K562 (cell line): ENCODE measurements at regions not wholly inside any gene's neighbourhood (a gene's known extent, or its start where the extent isn't known, plus 50 kb on each side); places are given as distances from the start of the nearest gene placed in this dataset.
A peak's percentile ranks its signal among the peaks of the same experiment; 100 is the strongest.

Experiments
- ATAC-seq: fragments of 200-7000 bp; cut with Tn5 transposase; 3 replicates; pipeline ENCODE4 v1.9.1; 2020; ENCODE audit warnings: moderate library complexity
- BruUV-seq: library from RNA; stranded (reverse); fragments of 400-500 nt; replicated peaks from 2 replicates; lab custom pipeline; 2021; lab: Mats Ljungman, UMichigan
- CTCF ChIA-PET: fragments of 300-600 bp; formaldehyde crosslinking; extraction: SDS; loops from one replicate; lab custom pipeline; 2021; ENCODE audit warnings: low intra/inter-chr PET ratio; lab: Yijun Ruan, JAX
- POLR2A ChIA-PET: fragments of 300-600, 350-650 bp; sonication (Branson Sonifier 250); formaldehyde crosslinking; extraction: SDS; loops from one replicate; lab custom pipeline; 2021; ENCODE audit warnings: antibody characterized with exemption, inconsistent platforms; lab: Yijun Ruan, JAX
- DNase-seq, 4 experiments: peaks; one replicate each; pipeline versions ENCODE4 v3.0.0 to v3.0.0-alpha.2; 2011 to 2018; ENCODE audit warnings: low spot score in 3 of 4, mixed read lengths in 3 of 4; ENCODE audit errors: extremely low read depth in 1 of 4
- FAIRE-seq: peaks from 2 replicates; lab custom pipeline; 2011; peaks lifted over from hg19 to GRCh38; lab: Jason Lieb, UNC
- H2AFZ ChIP-seq: 2 replicates; pipeline ENCODE4 v1.6.0; 2011; ENCODE audit warnings: low read depth, low read length, control low read depth, inconsistent platforms
- H3K27ac ChIP-seq: fragments of 200-600 bp; 3 replicates; pipeline ENCODE4 v1.8.0; 2011; ENCODE audit warnings: low read depth, mild to moderate bottlenecking, control low read depth, inconsistent platforms, low read length, moderate library complexity, mixed read lengths; ENCODE audit errors: extremely low read depth
- H3K27me3 ChIP-seq, 2 experiments: fragments of 300-600 bp in 1 of 2; 2 replicates in 1 of 2; 3 replicates in 1 of 2; pipeline versions ENCODE4 v1.6.0 to v1.8.0; 2011; ENCODE audit warnings: inconsistent platforms in 2 of 2, low read length in 2 of 2, mild to moderate bottlenecking in 1 of 2, mixed read lengths in 1 of 2, moderate library complexity in 1 of 2; ENCODE audit not compliant: control insufficient read depth in 2 of 2, insufficient read depth in 2 of 2
- H3K36me3 ChIP-seq: fragments of 300-600 bp; 3 replicates; pipeline ENCODE4 v1.8.0; 2011; ENCODE audit warnings: mild to moderate bottlenecking, low read length, inconsistent platforms; ENCODE audit not compliant: control insufficient read depth, insufficient read depth
- H3K4me1 ChIP-seq, 2 experiments: fragments of 200-600 bp in 1 of 2; replicated peaks in 1 of 2; 2 replicates in 1 of 2; 3 replicates in 1 of 2; pipeline versions ENCODE4 v1.5.1 to v1.8.0; 2011; ENCODE audit warnings: inconsistent platforms in 2 of 2, low read length in 2 of 2, mild to moderate bottlenecking in 1 of 2, mixed read lengths in 1 of 2, moderate library complexity in 1 of 2; ENCODE audit not compliant: control insufficient read depth in 2 of 2, insufficient read depth in 2 of 2
- H3K4me2 ChIP-seq: 2 replicates; pipeline ENCODE4 v1.6.1; 2011; ENCODE audit warnings: low read length, control low read depth, inconsistent platforms, mixed read lengths; ENCODE audit not compliant: insufficient read depth
- H3K4me3 ChIP-seq: fragments of 200-600 bp; sonication (generic), shearing (Covaris generic); 2 replicates; pipeline ENCODE4 v1.5.1; 2016; ENCODE audit warnings: control low read depth, inconsistent platforms
- H3K79me2 ChIP-seq: fragments of 200-600 bp; 3 replicates; pipeline ENCODE4 v1.8.0; 2011; ENCODE audit warnings: low read length, inconsistent platforms; ENCODE audit not compliant: control insufficient read depth, insufficient read depth
- H3K9ac ChIP-seq, 2 experiments: 2 replicates each; pipeline versions ENCODE4 v1.6.0 to v1.6.1; 2011; ENCODE audit warnings: low read depth in 2 of 2, low read length in 2 of 2, control low read depth in 1 of 2, inconsistent platforms in 1 of 2, mild to moderate bottlenecking in 1 of 2, mixed read lengths in 1 of 2; ENCODE audit not compliant: insufficient read depth in 1 of 2
- H3K9me1 ChIP-seq: one replicate; pipeline ENCODE4 v1.6.0; 2011; ENCODE audit warnings: inconsistent platforms, mild to moderate bottlenecking, low read length, moderate library complexity; ENCODE audit not compliant: control insufficient read depth, insufficient read depth
- H3K9me3 ChIP-seq: replicated peaks from 2 replicates; pipeline ENCODE4 v1.5.1; 2011; ENCODE audit warnings: low read depth, low read length, inconsistent platforms; ENCODE audit not compliant: control insufficient read depth, insufficient read depth
- H4K20me1 ChIP-seq: replicated peaks from 2 replicates; pipeline ENCODE4 v1.6.1; 2011; ENCODE audit warnings: low read length, inconsistent platforms, mixed read lengths; ENCODE audit not compliant: control insufficient read depth, insufficient read depth
- C11orf30 ChIP-seq: fragments of 450-650 bp; IDR thresholded peaks from 2 replicates; pipeline ENCODE4 v1.6.1; 2016; ENCODE audit warnings: low read depth, mild to moderate bottlenecking
- CBX2 ChIP-seq: fragments of 200-600 bp; sonication (generic); IDR thresholded peaks from one replicate; pipeline ENCODE4 v1.6.1; 2012; ENCODE audit warnings: mild to moderate bottlenecking, low read length, inconsistent platforms; ENCODE audit not compliant: insufficient read depth, poor library complexity, severe bottlenecking
- DDX20 ChIP-seq: fragments of 450-650 bp; IDR thresholded peaks from 2 replicates; pipeline ENCODE4 v1.6.1; 2016; ENCODE audit warnings: missing genetic modification characterization, low read depth, mild to moderate bottlenecking, missing compliant biosample characterization, moderate library complexity
- FOXJ2 ChIP-seq: fragments of 200-800 bp; sonication (Bioruptor generic); IDR thresholded peaks from 2 replicates; pipeline ENCODE4 v1.6.1; 2016; ENCODE audit warnings: missing genetic modification characterization, missing compliant biosample characterization
- FOXJ3 ChIP-seq: sonication (generic); formaldehyde crosslinking; IDR thresholded peaks from 2 replicates; pipeline ENCODE4 v1.4.0; 2020; ENCODE audit warnings: mild to moderate bottlenecking, missing genetic modification reagents
- FUS ChIP-seq: fragments of 200-400 bp; formaldehyde crosslinking; optimal IDR thresholded peaks from 2 replicates; pipeline ENCODE3; 2017; ENCODE audit warnings: low read depth, low read length
- GABPA ChIP-seq: fragments of 200-800 bp; sonication (Bioruptor generic); conservative IDR thresholded peaks from 2 replicates; pipeline ENCODE4 v1.6.1; 2016; ENCODE audit warnings: low read depth, missing genetic modification characterization, missing compliant biosample characterization
- IRF1 ChIP-seq: sonication (generic); formaldehyde crosslinking; IDR thresholded peaks from 2 replicates; pipeline ENCODE4 v1.8.0; 2022; ENCODE audit warnings: missing genetic modification reagents, mild to moderate bottlenecking, borderline replicate concordance
- PCBP1 ChIP-seq: fragments of 200-400 bp; formaldehyde crosslinking; IDR thresholded peaks from 2 replicates; pipeline ENCODE4 v1.6.1; 2018; ENCODE audit warnings: mild to moderate bottlenecking, low read depth, low read length; ENCODE audit not compliant: poor library complexity, severe bottlenecking
- POLR2B ChIP-seq: fragments of 450-650 bp; IDR thresholded peaks from 2 replicates; pipeline ENCODE4 v1.6.1; 2018; ENCODE audit warnings: low read depth; ENCODE audit not compliant: partially characterized antibody
- RBM14 ChIP-seq: fragments of 200-400 bp; formaldehyde crosslinking; IDR thresholded peaks from 2 replicates; pipeline ENCODE4 v1.6.1; 2018; ENCODE audit warnings: low read depth, mild to moderate bottlenecking, low read length, moderate library complexity, borderline replicate concordance; ENCODE audit not compliant: insufficient read depth
- SMAD3 ChIP-seq: fragments of 450-650 bp; formaldehyde crosslinking; conservative IDR thresholded peaks from 2 replicates; pipeline ENCODE4 v1.4.0; 2020; ENCODE audit warnings: mild to moderate bottlenecking
- TAF7 ChIP-seq: fragments of 450-650 bp; IDR thresholded peaks from 2 replicates; pipeline ENCODE4 v1.6.1; 2016; ENCODE audit warnings: missing genetic modification characterization, missing compliant biosample characterization
- TRIM24 ChIP-seq, 2 experiments: fragments of 450-650 bp; IDR thresholded peaks; 2 replicates each; pipeline ENCODE4 v1.6.1; 2016
- TRIM28 ChIP-seq: fragments of 450-650 bp; IDR thresholded peaks from 2 replicates; pipeline ENCODE4 v1.6.1; 2017
- XRCC3 ChIP-seq: fragments of 450-650 bp; IDR thresholded peaks from 2 replicates; pipeline ENCODE4 v1.6.1; 2017; ENCODE audit warnings: mild to moderate bottlenecking, moderate library complexity
- ZFPM2 ChIP-seq: fragments of 250-450 bp; sonication (Bioruptor Pico); IDR thresholded peaks from 2 replicates; pipeline ENCODE4 v1.5.1; 2022; ENCODE audit warnings: mild to moderate bottlenecking
- ZNF121 ChIP-seq: sonication (generic); formaldehyde crosslinking; conservative IDR thresholded peaks from 2 replicates; pipeline ENCODE4 v1.8.0; 2022; ENCODE audit warnings: missing genetic modification reagents
- ZNF316 ChIP-seq: fragments of 450-650 bp; IDR thresholded peaks from 2 replicates; pipeline ENCODE4 v1.6.1; 2016
- ZNF583 ChIP-seq: fragments of 250-450 bp; sonication (Bioruptor Pico); IDR thresholded peaks from 2 replicates; pipeline ENCODE4 v1.4.0; 2020
- WGBS: fragments of 100-300 bp; shearing (Covaris generic); methylation state at CpG from one replicate; pipeline ENCODE4 v1.1.6; 2016; ENCODE audit warnings: low coverage, mixed read lengths; ENCODE audit not compliant: insufficient coverage; ENCODE audit errors: missing lambda C conversion rate; 5-methylcytosine and 5-hydroxymethylcytosine counted together
- in situ Hi-C: fragments of 300-500 bp; cut with MboI; formaldehyde crosslinking; loops from 4 replicates; pipeline ENCODE4 v1.15.0; 2018; ENCODE audit warnings: inconsistent platforms, mixed read lengths
- intact Hi-C: fragments of 100-400 bp; cut with micrococcal nuclease; formaldehyde crosslinking; loops from 2 replicates; pipeline ENCODE4 v1.14.2; 2022
- TF ChIP-seq, protein P1 (sequence below): IDR thresholded peaks from 3 replicates; pipeline ENCODE4 v1.6.1; 2011; ENCODE audit warnings: borderline replicate concordance, mild to moderate bottlenecking; ENCODE audit not compliant: insufficient read length, insufficient read depth
- TF ChIP-seq, protein P2 (sequence below): sonication (generic); formaldehyde crosslinking; IDR thresholded peaks from 2 replicates; pipeline ENCODE4 v1.8.0; 2022; ENCODE audit warnings: mild to moderate bottlenecking, missing genetic modification reagents
- TF ChIP-seq, protein P3 (sequence below): sonication (generic); formaldehyde crosslinking; IDR thresholded peaks from 2 replicates; pipeline ENCODE4 v1.8.1; 2022; ENCODE audit warnings: missing genetic modification reagents

- Histone ChIP-seq H3K9me3 (0 out of 2 replicates have a peak, but pooled peaks cover 3% of the 10 kb centered on the region), H3K4me2 (no peak overlapping the region), H3K9ac (no peak overlapping the region), H3K9me1 (no peaks in the 10 kb centered on the region), H3K36me3 (no peaks in the 10 kb centered on the region), H3K27ac (no peak overlapping the region), H3K4me3 (no peak overlapping the region), H2AFZ (no peak overlapping the region), H3K27me3 (no peaks in the 10 kb centered on the region), H3K4me1 (no peaks in the 10 kb centered on the region), H4K20me1 (no peaks in the 10 kb centered on the region), H3K79me2 (no peaks in the 10 kb centered on the region)
- in situ Hi-C loops: no loop called here
- CTCF ChIA-PET: no interaction called here
- intact Hi-C loops: no loop called here
- WGBS: 0% methylated on average over 3 of the region's 3 CpGs
- no peak for FAIRE-seq
- DNase-seq: no peak
- POLR2A ChIA-PET: interaction anchor here (0.7 kb wide), 1 partner anchor 203 kb away, joined by 3 read pairs; no protein-coding TSS in a partner anchor
- no TSS peak for BruUV-seq
- no peak for ATAC-seq
- TF ChIP-seq ZNF316 (peak; percentile 68), TAF7 (no peak), FOXJ2 (tag) (no peak), IRF1 (no peak), FOXJ3 (no peak), C11orf30 (peak; percentile 32; the same call in 1 of the 2 replicates), ZFPM2 (no peak), RBM14 (no peak), XRCC3 (no peak), POLR2B (no peak), GABPA (no peak), CBX2 (no peak), PCBP1 (no peak), FUS (no peak), SMAD3 (CRISPR knock-in tag) (no peak), DDX20 (tag) (no peak), TRIM24 (IDR thresholded peaks at IDR 0.05) (no peak), TRIM28 (no peak), ZNF121 (CRISPR knock-in tag) (no peak), ZNF583 (CRISPR knock-in tag) (no peak)
- TF ChIP-seq, protein P1, sequence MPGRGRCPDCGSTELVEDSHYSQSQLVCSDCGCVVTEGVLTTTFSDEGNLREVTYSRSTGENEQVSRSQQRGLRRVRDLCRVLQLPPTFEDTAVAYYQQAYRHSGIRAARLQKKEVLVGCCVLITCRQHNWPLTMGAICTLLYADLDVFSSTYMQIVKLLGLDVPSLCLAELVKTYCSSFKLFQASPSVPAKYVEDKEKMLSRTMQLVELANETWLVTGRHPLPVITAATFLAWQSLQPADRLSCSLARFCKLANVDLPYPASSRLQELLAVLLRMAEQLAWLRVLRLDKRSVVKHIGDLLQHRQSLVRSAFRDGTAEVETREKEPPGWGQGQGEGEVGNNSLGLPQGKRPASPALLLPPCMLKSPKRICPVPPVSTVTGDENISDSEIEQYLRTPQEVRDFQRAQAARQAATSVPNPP: no peak
- TF ChIP-seq, protein P2, sequence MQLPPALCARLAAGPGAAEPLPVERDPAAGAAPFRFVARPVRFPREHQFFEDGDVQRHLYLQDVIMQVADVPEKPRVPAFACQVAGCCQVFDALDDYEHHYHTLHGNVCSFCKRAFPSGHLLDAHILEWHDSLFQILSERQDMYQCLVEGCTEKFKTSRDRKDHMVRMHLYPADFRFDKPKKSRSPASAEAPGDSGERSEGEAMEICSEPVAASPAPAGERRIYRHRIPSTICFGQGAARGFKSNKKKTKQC: no peak
- TF ChIP-seq, protein P3, sequence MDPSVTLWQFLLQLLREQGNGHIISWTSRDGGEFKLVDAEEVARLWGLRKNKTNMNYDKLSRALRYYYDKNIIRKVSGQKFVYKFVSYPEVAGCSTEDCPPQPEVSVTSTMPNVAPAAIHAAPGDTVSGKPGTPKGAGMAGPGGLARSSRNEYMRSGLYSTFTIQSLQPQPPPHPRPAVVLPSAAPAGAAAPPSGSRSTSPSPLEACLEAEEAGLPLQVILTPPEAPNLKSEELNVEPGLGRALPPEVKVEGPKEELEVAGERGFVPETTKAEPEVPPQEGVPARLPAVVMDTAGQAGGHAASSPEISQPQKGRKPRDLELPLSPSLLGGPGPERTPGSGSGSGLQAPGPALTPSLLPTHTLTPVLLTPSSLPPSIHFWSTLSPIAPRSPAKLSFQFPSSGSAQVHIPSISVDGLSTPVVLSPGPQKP (CRISPR knock-in tag): no peak
These were observed 320.4 kb upstream of the CRIM1 start for GRCh38 chr2:36035137-36035536.
